ENCODE measurements at regions not wholly inside any gene's neighbourhood (a gene's known extent, or its start where the extent isn't known, plus 50 kb on each side); places are given as distances from the start of the nearest gene placed in this dataset.

DNA sequence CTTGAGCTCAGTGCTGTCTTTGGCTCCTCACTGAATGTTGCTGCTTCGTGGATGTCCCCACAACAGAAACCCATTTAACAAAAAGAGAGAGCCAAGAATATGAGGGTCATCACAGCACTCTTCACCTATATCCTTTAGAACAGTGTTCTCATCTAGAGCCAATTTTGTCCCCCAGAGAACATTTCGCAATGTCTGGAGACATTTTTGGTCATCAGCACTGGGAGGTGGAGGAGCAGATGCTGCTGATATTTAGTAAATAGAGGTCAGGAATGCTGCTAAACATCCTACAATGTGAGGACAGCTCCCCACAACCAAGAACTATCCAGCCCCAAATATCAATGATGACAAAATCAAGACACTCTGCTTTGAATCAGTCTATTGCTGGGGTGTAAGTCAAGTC, 92.5 kb downstream of the BBS10 start:
- Mint-ChIP-seq H3K36me3 (no peaks in the 10 kb centered on the region), H3K4me1 (no peaks in the 10 kb centered on the region), H3K4me3 (no peak overlapping the region), H3K27ac (no peak overlapping the region), H3K27me3 (ENCODE audit: low read depth in 2 of 2) (peaks cover 9 to 10% of the 10 kb centered on the region in 2 donors), H3K9me3 (no peaks in the 10 kb centered on the region)
- DNase-seq (no peak), ATAC-seq (no peak)
- no peaks in the 10 kb centered on the region for H3K36me3 ChIP-seq (ENCODE audit: control insufficient read depth, insufficient read depth, low read length)
- intact Hi-C loops (cut with micrococcal nuclease): no loop called here
- no peaks in the 10 kb centered on the region for H3K9me3 ChIP-seq (ENCODE audit: control insufficient read depth, insufficient read depth, low read length)
- H3K4me1 ChIP-seq (ENCODE audit: control insufficient read depth, insufficient read depth, low read length): no peaks in the 10 kb centered on the region
- no peak overlapping the region for H3K4me3 ChIP-seq (ENCODE audit: low read length)
- H3K27me3 ChIP-seq (ENCODE audit: control insufficient read depth, insufficient read depth, low read length): no peaks in the 10 kb centered on the region
- H3K27ac ChIP-seq (ENCODE audit: low read length): no peak overlapping the region
- TF ChIP-seq, protein P1, sequence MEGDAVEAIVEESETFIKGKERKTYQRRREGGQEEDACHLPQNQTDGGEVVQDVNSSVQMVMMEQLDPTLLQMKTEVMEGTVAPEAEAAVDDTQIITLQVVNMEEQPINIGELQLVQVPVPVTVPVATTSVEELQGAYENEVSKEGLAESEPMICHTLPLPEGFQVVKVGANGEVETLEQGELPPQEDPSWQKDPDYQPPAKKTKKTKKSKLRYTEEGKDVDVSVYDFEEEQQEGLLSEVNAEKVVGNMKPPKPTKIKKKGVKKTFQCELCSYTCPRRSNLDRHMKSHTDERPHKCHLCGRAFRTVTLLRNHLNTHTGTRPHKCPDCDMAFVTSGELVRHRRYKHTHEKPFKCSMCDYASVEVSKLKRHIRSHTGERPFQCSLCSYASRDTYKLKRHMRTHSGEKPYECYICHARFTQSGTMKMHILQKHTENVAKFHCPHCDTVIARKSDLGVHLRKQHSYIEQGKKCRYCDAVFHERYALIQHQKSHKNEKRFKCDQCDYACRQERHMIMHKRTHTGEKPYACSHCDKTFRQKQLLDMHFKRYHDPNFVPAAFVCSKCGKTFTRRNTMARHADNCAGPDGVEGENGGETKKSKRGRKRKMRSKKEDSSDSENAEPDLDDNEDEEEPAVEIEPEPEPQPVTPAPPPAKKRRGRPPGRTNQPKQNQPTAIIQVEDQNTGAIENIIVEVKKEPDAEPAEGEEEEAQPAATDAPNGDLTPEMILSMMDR (IDR thresholded peaks at IDR 0.05): no peak
- WGBS (ENCODE audit: insufficient coverage): 65% methylated on average over 2 of the region's 2 CpGs

DNA sequence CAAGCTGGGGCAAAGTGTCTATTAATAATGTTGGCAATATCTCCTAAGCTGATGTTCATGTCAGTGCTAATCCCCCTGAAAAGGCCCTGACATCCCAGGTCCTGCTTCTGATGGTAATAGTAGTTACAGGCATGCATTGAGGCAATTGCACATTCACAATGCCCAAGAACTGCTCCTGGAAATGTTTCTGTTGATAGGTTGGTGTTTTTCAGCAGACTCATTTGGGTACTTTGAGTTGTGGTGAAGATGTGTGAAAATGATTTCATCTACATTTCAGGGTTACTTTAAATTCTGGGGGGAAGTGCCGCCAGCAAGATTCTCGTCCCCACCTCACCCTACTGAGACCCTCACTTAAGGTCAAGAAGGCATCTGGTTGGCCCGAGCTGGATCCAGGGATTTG, 92.9 kb downstream of the BBS10 start:
- H3K27ac Mint-ChIP-seq: no peak overlapping the region
- peaks cover 11 to 13% of the 10 kb centered on the region in 2 donors for H3K27me3 Mint-ChIP-seq (ENCODE audit: low read depth in 2 of 2)
- ATAC-seq: no peak
- H3K9me3 Mint-ChIP-seq: no peaks in the 10 kb centered on the region
- 70% methylated on average over 3 of the region's 3 CpGs for WGBS (ENCODE audit: insufficient coverage)
- no peak for DNase-seq
- no peaks in the 10 kb centered on the region for H3K36me3 Mint-ChIP-seq
- Histone ChIP-seq H3K27ac (ENCODE audit: low read length) (no peak overlapping the region), H3K4me3 (ENCODE audit: low read length) (no peak overlapping the region), H3K36me3 (ENCODE audit: control insufficient read depth, insufficient read depth, low read length) (no peaks in the 10 kb centered on the region), H3K9me3 (ENCODE audit: control insufficient read depth, insufficient read depth, low read length) (no peaks in the 10 kb centered on the region), H3K4me1 (ENCODE audit: control insufficient read depth, insufficient read depth, low read length) (no peaks in the 10 kb centered on the region), H3K27me3 (ENCODE audit: control insufficient read depth, insufficient read depth, low read length) (no peaks in the 10 kb centered on the region)
- no peaks in the 10 kb centered on the region for H3K4me1 Mint-ChIP-seq
- intact Hi-C loops (cut with micrococcal nuclease): no loop called here
- H3K4me3 Mint-ChIP-seq: no peak overlapping the region
- TF ChIP-seq, protein P1 (IDR thresholded peaks at IDR 0.05): no peak

DNA sequence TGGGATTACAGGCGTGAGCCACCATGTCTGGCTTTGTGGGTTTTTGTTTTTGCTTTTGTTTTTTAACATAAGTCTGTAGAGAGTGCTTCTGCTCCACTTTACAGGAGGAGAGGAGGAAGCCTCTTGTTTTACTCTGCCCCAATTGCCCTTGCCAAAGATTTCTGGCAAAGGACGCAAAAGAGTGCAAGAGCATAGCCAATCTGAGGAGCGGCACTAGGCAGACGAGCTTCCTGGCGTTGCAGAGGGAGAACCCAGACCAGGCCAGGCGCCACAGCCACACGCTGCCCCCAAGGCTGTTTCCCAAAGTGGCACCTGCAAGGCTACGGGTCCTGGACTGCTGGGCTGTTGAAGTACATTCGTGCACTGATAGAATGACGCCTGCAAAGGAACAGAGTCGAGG, 96.2 kb downstream of the BBS10 start:
- Mint-ChIP-seq H3K4me1 (no peaks in the 10 kb centered on the region), H3K9me3 (no peaks in the 10 kb centered on the region), H3K4me3 (no peak overlapping the region), H3K36me3 (no peaks in the 10 kb centered on the region), H3K27me3 (ENCODE audit: low read depth in 2 of 2) (peaks cover 15 to 29% of the 10 kb centered on the region in 2 donors), H3K27ac (no peak overlapping the region)
- Histone ChIP-seq H3K9me3 (ENCODE audit: control insufficient read depth, insufficient read depth, low read length) (no peaks in the 10 kb centered on the region), H3K4me1 (ENCODE audit: control insufficient read depth, insufficient read depth, low read length) (no peaks in the 10 kb centered on the region), H3K27ac (ENCODE audit: low read length) (no peak overlapping the region), H3K27me3 (ENCODE audit: control insufficient read depth, insufficient read depth, low read length) (peaks cover 2% of the 10 kb centered on the region), H3K36me3 (ENCODE audit: control insufficient read depth, insufficient read depth, low read length) (no peaks in the 10 kb centered on the region), H3K4me3 (ENCODE audit: low read length) (no peak overlapping the region)
- DNase-seq: no peak
- TF ChIP-seq, protein P1 (IDR thresholded peaks at IDR 0.05): no peak
- 90% methylated on average over 11 of the region's 11 CpGs for WGBS (ENCODE audit: insufficient coverage)
- intact Hi-C loops (cut with micrococcal nuclease): no loop called here
- ATAC-seq: no peak

DNA sequence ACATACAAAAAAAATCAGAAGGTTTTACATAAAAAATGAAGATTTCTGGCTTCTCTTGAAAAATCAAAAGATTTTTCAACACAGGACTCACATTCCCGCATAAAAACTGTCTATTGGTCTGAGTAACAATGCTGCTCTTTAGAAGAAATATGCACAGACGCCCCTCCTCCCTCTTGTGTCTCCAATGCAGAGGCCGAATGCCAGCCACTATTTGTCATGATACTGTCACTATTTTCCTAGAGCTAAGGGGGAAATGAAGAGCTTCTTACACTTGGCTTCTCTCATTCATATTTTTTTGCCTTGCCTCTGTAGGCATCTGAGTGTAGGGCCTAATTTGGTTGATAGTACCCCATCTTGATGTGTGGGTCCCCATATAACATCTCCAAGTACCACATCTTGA, 98.0 kb downstream of the BBS10 start:
- 87% methylated on average over 3 of the region's 3 CpGs for WGBS (ENCODE audit: insufficient coverage)
- DNase-seq (no peak), ATAC-seq (no peak)
- TF ChIP-seq, protein P1 (IDR thresholded peaks at IDR 0.05): no peak
- H3K27me3 Mint-ChIP-seq (ENCODE audit: low read depth in 2 of 2): peaks cover 15 to 36% of the 10 kb centered on the region in 2 donors
- intact Hi-C loops (cut with micrococcal nuclease): no loop called here
- Histone ChIP-seq H3K4me1 (ENCODE audit: control insufficient read depth, insufficient read depth, low read length) (no peaks in the 10 kb centered on the region), H3K4me3 (ENCODE audit: low read length) (no peak overlapping the region), H3K27ac (ENCODE audit: low read length) (no peak overlapping the region), H3K27me3 (ENCODE audit: control insufficient read depth, insufficient read depth, low read length) (peaks cover 2% of the 10 kb centered on the region), H3K36me3 (ENCODE audit: control insufficient read depth, insufficient read depth, low read length) (no peaks in the 10 kb centered on the region), H3K9me3 (ENCODE audit: control insufficient read depth, insufficient read depth, low read length) (no peaks in the 10 kb centered on the region)
- H3K4me3 Mint-ChIP-seq: no peak overlapping the region
- no peaks in the 10 kb centered on the region for H3K4me1 Mint-ChIP-seq
- no peaks in the 10 kb centered on the region for H3K36me3 Mint-ChIP-seq
- H3K9me3 Mint-ChIP-seq: no peaks in the 10 kb centered on the region
- no peak overlapping the region for H3K27ac Mint-ChIP-seq

Measured in natural killer cell (primary cell).